ENCODE measurements at regions not wholly inside any gene's neighbourhood (a gene's known extent, or its start where the extent isn't known, plus 50 kb on each side); places are given as distances from the start of the nearest gene placed in this dataset.

GRCh38 chr12:92486443-92487137, 216.2 kb upstream of the PLEKHG7 start:
- Mint-ChIP-seq H3K27me3 (peaks cover 1% of the 10 kb centered on the region), H3K36me3 (peaks cover 12% of the 10 kb centered on the region), H3K4me3 (peak overlapping the region in 3 of 4 donors; percentile 34 to 68 (median 49)), H3K27ac (peak overlapping the region; percentile 77 to 84 (median 84)), H3K4me1 (peaks cover 50 to 53% (median 50%) of the 10 kb centered on the region in 3 donors), H3K9me3 (peaks cover 1 to 14% (median 3%) of the 10 kb centered on the region in 3 donors)

- peak overlapping the region in 3 of 4 donors; percentile 5 to 83 (median 65) for H3K4me3 Mint-ChIP-seq
- H3K27me3 Mint-ChIP-seq, result peaks cover 1% of the 10 kb centered on the region
- peaks cover 47 to 55% (median 51%) of the 10 kb centered on the region in 3 donors for H3K4me1 Mint-ChIP-seq
- peaks cover 13% of the 10 kb centered on the region for H3K36me3 Mint-ChIP-seq
- H3K9me3 Mint-ChIP-seq, result peaks cover 2 to 7% (median 6%) of the 10 kb centered on the region in 3 donors
- H3K27ac Mint-ChIP-seq, result peak overlapping the region; percentile 68 to 84 (median 77)
Measured at GRCh38 chr12:92485351-92486348, 217.1 kb upstream of the PLEKHG7 start.

DNA sequence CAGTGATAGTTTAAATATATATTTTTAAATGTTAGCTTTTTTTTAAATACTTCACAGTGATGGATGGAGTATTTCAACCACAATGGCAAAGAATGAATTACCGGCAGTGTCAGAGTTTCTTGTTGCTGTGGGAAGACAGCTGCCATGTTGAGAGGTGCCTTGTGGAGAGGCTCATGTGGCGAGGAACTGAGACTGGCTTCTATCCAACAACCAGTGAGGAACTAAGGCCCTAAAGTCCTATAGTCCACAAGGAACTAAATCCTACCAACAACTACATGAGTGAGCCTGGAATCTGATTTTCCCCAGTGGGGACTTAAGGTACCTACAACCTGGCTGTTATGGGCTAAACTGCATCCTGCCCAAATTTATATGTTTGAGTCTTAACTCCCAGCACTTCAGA, 220.2 kb upstream of the PLEKHG7 start:
- Mint-ChIP-seq H3K27me3 (peaks cover 1% of the 10 kb centered on the region), H3K9me3 (peaks cover 3 to 9% (median 4%) of the 10 kb centered on the region in 3 donors), H3K27ac (no peak overlapping the region), H3K36me3 (peaks cover 29% of the 10 kb centered on the region), H3K4me3 (no peak overlapping the region), H3K4me1 (peaks cover 42 to 60% (median 52%) of the 10 kb centered on the region in 3 donors)

DNA sequence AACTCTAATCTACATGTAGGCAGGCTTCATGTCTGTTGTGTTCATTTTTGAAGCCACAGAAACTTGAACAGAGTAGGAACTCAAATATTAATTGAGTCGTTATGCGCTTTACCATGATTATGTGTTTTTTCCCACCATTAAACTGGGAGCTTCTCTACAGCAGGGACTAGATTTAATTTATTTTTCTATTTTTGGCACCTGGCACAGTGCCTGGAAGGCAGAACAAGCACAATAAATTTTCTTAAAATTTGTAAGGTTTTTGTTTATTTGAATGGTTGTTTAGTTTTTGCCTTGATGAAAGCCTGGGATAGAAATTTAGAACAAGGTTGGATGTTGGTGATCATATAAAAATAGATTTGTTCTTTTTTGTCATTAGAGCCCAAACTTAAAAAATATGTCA, 221.7 kb upstream of the PLEKHG7 start:
- H3K27ac Mint-ChIP-seq, result peak overlapping the region in 2 of 3 donors; percentile 35 to 71
- H3K4me3 Mint-ChIP-seq, result peak overlapping the region in 1 of 4 donors; percentile 29
- H3K36me3 Mint-ChIP-seq, result peaks cover 34% of the 10 kb centered on the region
- H3K9me3 Mint-ChIP-seq, result peaks cover 3 to 9% (median 4%) of the 10 kb centered on the region in 3 donors
- peaks cover 1% of the 10 kb centered on the region for H3K27me3 Mint-ChIP-seq
- H3K4me1 Mint-ChIP-seq, result peaks cover 36 to 61% (median 42%) of the 10 kb centered on the region in 3 donors

GRCh38 chr12:92478692-92479091, 224.1 kb upstream of the PLEKHG7 start:
- Mint-ChIP-seq H3K4me3 (peak overlapping the region in 1 of 4 donors; percentile 77), H3K36me3 (peaks cover 33% of the 10 kb centered on the region), H3K4me1 (peaks cover 45 to 63% (median 46%) of the 10 kb centered on the region in 3 donors), H3K27ac (peak overlapping the region in 2 of 3 donors; percentile 25 to 87), H3K9me3 (peaks cover 3 to 9% (median 4%) of the 10 kb centered on the region in 3 donors), H3K27me3 (no peaks in the 10 kb centered on the region)

GRCh38 chr12:92476844-92477243, 225.9 kb upstream of the PLEKHG7 start:
- Mint-ChIP-seq H3K27ac (peak overlapping the region in 2 of 3 donors; percentile 5 to 68), H3K27me3 (no peaks in the 10 kb centered on the region), H3K9me3 (peaks cover 0 to 6% (median 3%) of the 10 kb centered on the region in 3 donors), H3K4me3 (peak overlapping the region in 2 of 4 donors; percentile 10 to 61), H3K36me3 (peaks cover 30% of the 10 kb centered on the region), H3K4me1 (peaks cover 51 to 69% (median 56%) of the 10 kb centered on the region in 3 donors)

GRCh38 chr12:92473564-92473963, 229.2 kb upstream of the PLEKHG7 start:
- Mint-ChIP-seq H3K9me3 (peaks cover 0 to 2% (median 0%) of the 10 kb centered on the region in 3 donors), H3K36me3 (peaks cover 23% of the 10 kb centered on the region), H3K27ac (peak overlapping the region in 2 of 3 donors; percentile 50 to 97), H3K4me1 (peaks cover 55 to 77% (median 62%) of the 10 kb centered on the region in 3 donors), H3K4me3 (peak overlapping the region; percentile 18 to 67 (median 26)), H3K27me3 (peaks cover 1% of the 10 kb centered on the region)

- peaks cover 1% of the 10 kb centered on the region for H3K27me3 Mint-ChIP-seq
- H3K4me1 Mint-ChIP-seq, result peaks cover 55 to 67% (median 55%) of the 10 kb centered on the region in 3 donors
- H3K4me3 Mint-ChIP-seq, result peak overlapping the region in 3 of 4 donors; percentile 12 to 91 (median 75)
- peak overlapping the region; percentile 93 to 97 (median 95) for H3K27ac Mint-ChIP-seq
- H3K9me3 Mint-ChIP-seq, result no peaks in the 10 kb centered on the region
- H3K36me3 Mint-ChIP-seq, result peaks cover 20% of the 10 kb centered on the region
Measured at GRCh38 chr12:92472201-92472600, 230.6 kb upstream of the PLEKHG7 start.

DNA sequence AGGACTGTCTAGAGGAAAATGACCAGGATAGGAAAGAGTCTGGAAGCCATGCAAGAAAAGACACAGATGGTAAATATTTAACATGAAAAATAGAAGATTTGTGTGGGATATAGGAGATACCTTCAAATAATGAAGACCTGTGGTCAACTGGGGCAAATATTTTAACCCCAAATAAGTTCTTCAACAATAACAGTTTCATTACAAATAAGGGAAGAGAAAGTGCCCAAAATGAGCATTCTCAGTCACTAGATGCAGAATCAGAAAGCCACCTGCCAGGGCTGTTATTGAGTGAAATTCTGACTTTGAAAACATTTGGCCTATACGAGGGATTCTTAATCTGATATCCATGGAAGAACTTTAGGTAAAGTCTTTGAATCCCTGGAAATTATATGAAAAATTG, 231.2 kb upstream of the PLEKHG7 start:
- Mint-ChIP-seq H3K9me3 (no peaks in the 10 kb centered on the region), H3K27ac (peak overlapping the region; percentile 93 to 97 (median 95)), H3K27me3 (peaks cover 1% of the 10 kb centered on the region), H3K36me3 (peaks cover 15% of the 10 kb centered on the region), H3K4me3 (peak overlapping the region; percentile 12 to 91 (median 80)), H3K4me1 (peaks cover 52 to 61% (median 55%) of the 10 kb centered on the region in 3 donors)

- peaks cover 15% of the 10 kb centered on the region for H3K36me3 Mint-ChIP-seq
- no peaks in the 10 kb centered on the region for H3K9me3 Mint-ChIP-seq
- H3K4me1 Mint-ChIP-seq, result peaks cover 54 to 64% (median 57%) of the 10 kb centered on the region in 3 donors
- peak overlapping the region; percentile 80 to 91 (median 88) for H3K4me3 Mint-ChIP-seq
- peak overlapping the region; percentile 93 to 97 (median 95) for H3K27ac Mint-ChIP-seq
- H3K27me3 Mint-ChIP-seq, result peaks cover 1% of the 10 kb centered on the region
Measured at GRCh38 chr12:92470608-92471021, 232.2 kb upstream of the PLEKHG7 start.

GRCh38 chr12:92469837-92470236, 233.0 kb upstream of the PLEKHG7 start:
- H3K4me1 Mint-ChIP-seq, result peaks cover 52 to 64% (median 61%) of the 10 kb centered on the region in 3 donors
- H3K4me3 Mint-ChIP-seq, result peak overlapping the region; percentile 80 to 91 (median 88)
- H3K36me3 Mint-ChIP-seq, result peaks cover 13% of the 10 kb centered on the region
- peaks cover 1% of the 10 kb centered on the region for H3K27me3 Mint-ChIP-seq
- H3K27ac Mint-ChIP-seq, result peak overlapping the region; percentile 93 to 97 (median 95)
- no peaks in the 10 kb centered on the region for H3K9me3 Mint-ChIP-seq

GRCh38 chr12:92468358-92469020, 234.3 kb upstream of the PLEKHG7 start:
- Mint-ChIP-seq H3K9me3 (no peaks in the 10 kb centered on the region), H3K4me3 (peak overlapping the region; percentile 81 to 97 (median 96)), H3K4me1 (peaks cover 54 to 66% (median 62%) of the 10 kb centered on the region in 3 donors), H3K36me3 (peaks cover 13% of the 10 kb centered on the region), H3K27ac (peak overlapping the region; percentile 82 to 99 (median 97)), H3K27me3 (peaks cover 1% of the 10 kb centered on the region)

DNA sequence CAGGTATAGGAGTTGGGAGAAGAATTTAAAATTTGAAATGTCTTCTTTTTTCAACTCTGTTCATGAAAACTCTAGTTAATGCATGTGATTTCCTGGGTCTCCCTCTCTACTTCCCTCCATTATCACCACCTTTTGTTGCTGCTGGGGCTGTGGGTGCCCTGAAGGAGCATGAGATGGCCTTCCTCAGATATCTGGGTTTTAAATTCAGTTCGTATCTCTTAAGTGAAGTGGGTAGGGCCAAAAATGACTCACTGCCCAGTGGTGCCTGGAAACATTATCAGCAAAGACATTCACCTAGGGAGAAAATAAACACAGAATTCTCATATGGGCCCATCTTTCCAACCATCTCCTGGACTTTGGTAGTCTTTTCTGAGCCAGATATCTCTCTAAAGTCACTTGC, 234.9 kb upstream of the PLEKHG7 start:
- H3K4me3 Mint-ChIP-seq, result peak overlapping the region; percentile 81 to 97 (median 96)
- H3K27me3 Mint-ChIP-seq, result peaks cover 1% of the 10 kb centered on the region
- H3K27ac Mint-ChIP-seq, result peak overlapping the region; percentile 82 to 99 (median 97)
- H3K36me3 Mint-ChIP-seq, result peaks cover 13% of the 10 kb centered on the region
- H3K9me3 Mint-ChIP-seq, result no peaks in the 10 kb centered on the region
- peaks cover 50 to 68% (median 62%) of the 10 kb centered on the region in 3 donors for H3K4me1 Mint-ChIP-seq

Data from IgD-negative memory B cell (primary cell).